Mesodermal cell (in vitro differentiated cells): ENCODE measurements at regions not wholly inside any gene's neighbourhood (a gene's known extent, or its start where the extent isn't known, plus 50 kb on each side); places are given as distances from the start of the nearest gene placed in this dataset.

Experiments used
- H3K27ac ChIP-seq: 2 replicates; pipeline ENCODE4 v1.7.0; 2013; ENCODE audit warnings: mild to moderate bottlenecking, low read depth, low read length, moderate library complexity; ENCODE audit not compliant: severe bottlenecking
- H3K36me3 ChIP-seq: 2 replicates; pipeline ENCODE4 v1.7.1; 2013; ENCODE audit warnings: mild to moderate bottlenecking, low read length, moderate library complexity; ENCODE audit not compliant: control insufficient read depth, insufficient read depth
- H3K4me1 ChIP-seq: one replicate; pipeline ENCODE4 v1.7.1; 2013; ENCODE audit warnings: mild to moderate bottlenecking, low read length; ENCODE audit not compliant: insufficient read depth, control insufficient read depth, poor library complexity, severe bottlenecking
- H3K4me3 ChIP-seq: 2 replicates; pipeline ENCODE4 v1.7.0; 2013; ENCODE audit warnings: low read length, control low read depth, mild to moderate bottlenecking; ENCODE audit not compliant: insufficient read depth, poor library complexity, severe bottlenecking; ENCODE audit errors: extremely low read depth
- H3K9me3 ChIP-seq: 2 replicates; pipeline ENCODE4 v1.7.1; 2013; ENCODE audit warnings: mild to moderate bottlenecking, low read length, moderate library complexity; ENCODE audit not compliant: control insufficient read depth
- WGBS, 2 experiments: methylation state at CpG; one replicate each; pipeline ENCODE4 v1.1.5; 2013; ENCODE audit warnings: missing lambda C conversion rate in 2 of 2; ENCODE audit not compliant: insufficient coverage in 2 of 2; 5-methylcytosine and 5-hydroxymethylcytosine counted together

- Histone ChIP-seq H3K36me3 (no peaks in the 10 kb centered on the region), H3K27ac (no peak overlapping the region), H3K4me1 (no peaks in the 10 kb centered on the region), H3K4me3 (no peak overlapping the region), H3K9me3 (no peaks in the 10 kb centered on the region)
- 85 to 88% methylated on average over 3 to 4 of the region's 4 CpGs for WGBS, 2 experiments
Observed at GRCh38 chr5:35324201-35324600, 93.9 kb upstream of the PRLR start.

DNA sequence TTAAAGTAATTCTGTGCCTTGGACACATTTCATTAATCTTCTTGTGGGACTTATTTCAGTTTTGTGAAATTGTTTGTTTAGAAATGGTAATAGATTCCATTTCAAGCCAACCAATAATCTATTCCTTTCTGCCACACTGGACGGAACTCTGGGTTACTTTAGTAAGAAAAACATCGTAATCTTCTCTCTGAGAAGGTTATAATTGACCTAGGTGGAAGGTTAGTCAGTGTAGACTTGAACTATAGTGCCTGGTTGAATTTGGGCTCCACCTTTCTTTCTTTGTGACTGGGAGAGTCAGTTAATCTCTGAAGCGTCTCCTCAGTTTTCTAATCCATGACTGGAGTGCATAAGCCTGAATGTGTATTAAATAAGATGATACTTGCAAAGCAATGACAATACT, 89.7 kb upstream of the PRLR start:
- Histone ChIP-seq H3K36me3 (no peaks in the 10 kb centered on the region), H3K4me3 (no peak overlapping the region), H3K4me1 (no peaks in the 10 kb centered on the region), H3K27ac (no peak overlapping the region), H3K9me3 (no peaks in the 10 kb centered on the region)
- WGBS, 2 experiments: 100% methylated on average over 2 of the region's 3 CpGs; no CpG with 5 or more reads in 1 of the 2 experiments

DNA sequence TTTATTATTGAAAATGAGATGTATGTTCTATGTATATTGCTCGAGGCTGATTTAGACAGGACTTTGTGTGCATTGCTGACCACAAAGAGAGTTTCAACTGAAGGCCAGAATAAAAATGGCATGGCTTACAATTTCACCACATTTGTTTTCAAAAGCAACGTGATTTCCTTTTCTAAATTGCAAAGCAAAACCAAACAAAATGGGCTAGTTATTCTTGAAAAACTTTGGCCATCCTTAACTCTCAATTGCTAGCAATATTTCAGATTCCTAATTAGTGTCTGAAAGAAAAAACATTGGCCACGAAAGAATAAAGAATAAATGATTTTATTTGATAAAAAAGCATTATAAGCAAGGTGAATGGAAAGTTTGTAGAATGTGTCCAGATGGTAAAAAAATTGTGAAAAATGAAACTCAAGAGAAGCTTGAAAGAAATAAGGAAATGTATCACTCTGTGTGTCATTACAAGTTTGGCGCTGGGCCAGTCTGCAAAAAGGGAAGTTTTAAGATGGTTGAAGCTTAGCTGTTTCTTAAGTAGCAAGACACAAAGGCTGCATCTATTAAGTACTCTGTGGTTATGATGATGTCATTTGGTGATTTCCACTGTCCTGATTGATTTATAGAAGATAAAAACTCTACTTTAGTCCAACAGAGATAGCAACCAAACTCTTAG, 89.2 kb upstream of the PRLR start:
- H3K27ac ChIP-seq: no peak overlapping the region
- 75 to 94% methylated on average over 2 to 3 of the region's 4 CpGs for WGBS, 2 experiments
- H3K36me3 ChIP-seq: no peaks in the 10 kb centered on the region
- H3K9me3 ChIP-seq: no peaks in the 10 kb centered on the region
- no peak overlapping the region for H3K4me3 ChIP-seq
- H3K4me1 ChIP-seq: no peaks in the 10 kb centered on the region

GRCh38 chr5:35317586-35317985, 87.3 kb upstream of the PRLR start:
- Histone ChIP-seq H3K4me3 (no peak overlapping the region), H3K36me3 (no peaks in the 10 kb centered on the region), H3K9me3 (no peaks in the 10 kb centered on the region), H3K27ac (no peak overlapping the region), H3K4me1 (no peaks in the 10 kb centered on the region)
- WGBS, 2 experiments: 86% methylated on average over 2 of the region's 2 CpGs; no CpG with 5 or more reads in 1 of the 2 experiments

- H3K36me3 ChIP-seq: no peaks in the 10 kb centered on the region
- no peaks in the 10 kb centered on the region for H3K4me1 ChIP-seq
- WGBS, 2 experiments: 90 to 100% methylated on average over 2 to 3 of the region's 4 CpGs
- H3K4me3 ChIP-seq: no peak overlapping the region
- no peak overlapping the region for H3K27ac ChIP-seq
- no peaks in the 10 kb centered on the region for H3K9me3 ChIP-seq
Observed at GRCh38 chr5:35316611-35317274, 86.5 kb upstream of the PRLR start.

DNA sequence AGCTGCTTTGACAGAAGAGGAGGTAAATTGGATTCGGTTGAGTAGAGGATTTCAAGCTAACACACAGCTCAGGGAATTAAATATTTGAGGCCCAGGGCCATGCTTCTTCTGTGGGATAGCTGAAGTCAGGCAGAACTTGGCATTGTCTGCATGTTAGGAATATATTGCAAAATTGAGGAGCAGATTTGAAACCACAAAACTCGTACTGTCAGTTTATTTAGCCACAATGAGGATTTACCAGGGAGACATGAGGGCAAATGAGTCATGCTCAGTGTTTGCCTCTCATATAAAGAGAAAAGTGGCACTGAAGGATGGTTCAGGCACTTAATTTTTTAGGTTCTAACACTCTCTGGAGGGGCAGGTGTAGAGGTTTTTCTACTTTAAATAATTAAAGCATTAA, 83.0 kb upstream of the PRLR start:
- Histone ChIP-seq H3K9me3 (no peaks in the 10 kb centered on the region), H3K4me1 (no peaks in the 10 kb centered on the region), H3K27ac (no peak overlapping the region), H3K36me3 (no peaks in the 10 kb centered on the region), H3K4me3 (no peak overlapping the region)
- 70 to 71% methylated on average over 2 of the region's 2 CpGs for WGBS, 2 experiments

- no peaks in the 10 kb centered on the region for H3K9me3 ChIP-seq
- no peak overlapping the region for H3K27ac ChIP-seq
- no CpG with 5 or more reads among the region's 1 CpG for WGBS, 2 experiments
- H3K36me3 ChIP-seq: no peaks in the 10 kb centered on the region
- no peaks in the 10 kb centered on the region for H3K4me1 ChIP-seq
- no peak overlapping the region for H3K4me3 ChIP-seq
Observed at GRCh38 chr5:35312267-35312666, 82.0 kb upstream of the PRLR start.

DNA sequence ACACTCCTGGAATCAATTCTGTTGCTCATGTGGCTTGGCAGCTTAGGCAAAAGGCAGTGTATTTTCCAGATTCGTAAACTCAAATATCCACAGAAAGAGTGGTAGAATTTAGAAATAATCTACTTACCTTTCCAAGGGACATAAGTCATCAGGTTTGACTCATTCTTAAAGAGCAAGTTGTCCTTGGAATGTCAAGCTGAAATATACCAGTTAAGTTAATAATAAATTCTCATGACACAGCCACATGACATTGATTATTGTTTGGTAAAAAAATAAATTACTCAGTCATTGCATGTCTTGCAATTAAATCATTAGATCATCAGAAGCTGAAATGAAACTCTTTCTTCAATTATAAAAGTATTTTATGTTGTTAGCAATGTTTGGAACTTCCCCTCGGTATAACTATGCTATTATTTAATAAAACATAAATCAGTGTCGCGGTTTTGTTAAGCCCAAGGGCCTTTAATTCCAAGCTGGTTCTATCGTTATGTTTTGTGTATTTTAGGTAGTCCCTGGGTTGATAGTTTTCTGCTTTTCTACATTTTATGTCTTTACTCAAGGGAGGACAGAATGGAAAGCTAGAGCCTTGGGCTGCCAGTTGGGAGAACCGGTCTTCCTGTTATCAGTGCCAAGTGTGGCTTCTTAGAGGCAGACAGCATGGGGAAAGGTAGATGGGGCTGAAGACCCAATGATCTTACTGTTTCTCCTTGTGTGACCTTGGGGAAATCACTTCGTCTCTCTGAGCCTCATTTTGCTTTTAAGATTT, 79.3 kb upstream of the PRLR start:
- WGBS, 2 experiments: 67 to 100% methylated on average over 1 to 2 of the region's 7 CpGs
- H3K9me3 ChIP-seq: no peaks in the 10 kb centered on the region
- no peaks in the 10 kb centered on the region for H3K36me3 ChIP-seq
- no peaks in the 10 kb centered on the region for H3K4me1 ChIP-seq
- no peak overlapping the region for H3K4me3 ChIP-seq
- no peak overlapping the region for H3K27ac ChIP-seq

DNA sequence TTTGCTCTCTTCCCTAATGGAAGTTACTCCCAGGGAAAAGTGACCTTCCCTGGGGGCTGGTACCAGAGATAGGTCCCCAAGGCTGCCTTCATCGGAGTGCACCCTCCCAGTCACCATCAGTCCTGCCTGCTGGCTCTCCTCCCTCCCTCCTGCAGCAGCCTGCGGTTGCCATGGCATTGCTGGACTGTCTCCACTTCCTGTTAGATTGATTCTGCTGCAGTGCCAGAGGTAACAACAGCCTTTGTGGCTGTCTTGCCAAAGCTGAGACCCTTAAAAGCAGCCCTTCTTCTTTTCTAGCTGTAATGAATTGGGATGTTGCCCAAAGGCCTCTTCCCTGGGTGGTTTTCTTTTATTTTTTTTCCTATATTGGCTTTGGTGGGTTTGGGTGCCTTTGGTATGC, 78.1 kb upstream of the PRLR start:
- WGBS, 2 experiments: 65 to 71% methylated on average over 1 to 2 of the region's 2 CpGs
- H3K27ac ChIP-seq: no peak overlapping the region

DNA sequence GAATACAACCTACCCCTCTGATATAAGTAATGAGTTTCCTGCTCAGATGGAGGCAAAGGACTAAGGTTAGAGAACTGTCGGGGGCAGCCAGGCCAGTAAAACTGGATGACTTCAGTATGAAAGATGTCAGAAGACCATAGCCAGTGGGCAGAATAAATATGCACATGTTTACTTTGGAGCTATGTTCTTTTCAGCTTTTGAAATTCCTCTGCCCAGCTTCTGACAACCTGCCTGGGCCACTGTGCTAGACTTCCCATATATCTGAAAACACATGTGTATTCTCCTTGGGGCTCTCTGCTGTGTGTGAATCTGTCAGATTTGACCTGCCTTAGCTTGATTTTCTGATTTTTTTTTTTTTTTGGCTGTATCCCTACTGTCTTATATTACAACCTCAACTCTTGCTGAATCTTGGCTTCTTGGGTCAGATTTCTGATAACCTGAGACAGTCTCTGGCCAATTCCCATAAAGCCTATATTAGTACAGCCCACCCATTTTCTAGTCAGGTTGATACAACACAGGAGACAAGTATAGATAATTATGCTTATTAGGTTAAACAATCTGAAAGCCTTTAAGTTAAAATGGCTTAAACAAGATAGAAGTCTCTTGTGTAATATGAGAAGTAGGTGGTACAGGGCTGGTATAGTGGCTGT, 76.6 kb upstream of the PRLR start:
- WGBS, 2 experiments: 100% methylated on average over 1 of the region's 1 CpG
- no peak overlapping the region for H3K4me3 ChIP-seq
- no peaks in the 10 kb centered on the region for H3K4me1 ChIP-seq
- H3K9me3 ChIP-seq: no peaks in the 10 kb centered on the region
- no peak overlapping the region for H3K27ac ChIP-seq
- H3K36me3 ChIP-seq: no peaks in the 10 kb centered on the region

More for the DNA sequence above, 78.1 kb upstream of the PRLR start:
- Histone ChIP-seq H3K36me3 (no peaks in the 10 kb centered on the region), H3K9me3 (no peaks in the 10 kb centered on the region), H3K4me3 (no peak overlapping the region), H3K4me1 (no peaks in the 10 kb centered on the region)
